IMR-90 (cell line): ENCODE measurements at regions not wholly inside any gene's neighbourhood (a gene's known extent, or its start where the extent isn't known, plus 50 kb on each side); places are given as distances from the start of the nearest gene placed in this dataset.

ENCODE experiments used
- ATAC-seq: fragments of 200-7000 bp; cut with Tn5 transposase; 2 replicates; pipeline ENCODE4 v1.9.1; 2020; ENCODE audit warnings: low read depth, mild to moderate bottlenecking, moderate library complexity
- BruUV-seq: library from RNA; stranded (reverse); fragments of 400-500 nt; replicated peaks from 2 replicates; lab custom pipeline; 2021; lab: Mats Ljungman, UMichigan
- CTCF ChIA-PET: fragments of 300-600 bp; formaldehyde crosslinking; extraction: SDS; loops from one replicate; lab custom pipeline; 2021; ENCODE audit warnings: antibody characterized with exemption; lab: Yijun Ruan, JAX
- POLR2A ChIA-PET: fragments of 300-600 bp; sonication (Branson Sonifier 250); formaldehyde crosslinking; loops from one replicate; lab custom pipeline; 2022; ENCODE audit warnings: antibody characterized with exemption; ENCODE audit not compliant: unreplicated experiment; lab: Charles Lee
- DNase-seq: peaks from one replicate; pipeline ENCODE4 v3.0.0; 2013
- H2AFZ ChIP-seq: replicated peaks from 2 replicates; pipeline ENCODE3; 2013; ENCODE audit warnings: low read length, mild to moderate bottlenecking; ENCODE audit not compliant: poor library complexity
- H2AK5ac ChIP-seq: 2 replicates; pipeline ENCODE4 v1.6.1; 2013; ENCODE audit warnings: low read depth, low read length, inconsistent platforms
- H2AK9ac ChIP-seq: replicated peaks from 2 replicates; pipeline ENCODE3; 2013; ENCODE audit warnings: mild to moderate bottlenecking, low read depth, low read length, moderate library complexity; ENCODE audit not compliant: poor library complexity
- H2BK120ac ChIP-seq: 2 replicates; pipeline ENCODE4 v1.6.1; 2013; ENCODE audit warnings: low read depth, low read length, inconsistent platforms
- H2BK15ac ChIP-seq: 3 replicates; pipeline ENCODE4 v1.6.1; 2013; ENCODE audit warnings: low read depth, low read length, inconsistent platforms
- H2BK20ac ChIP-seq: 2 replicates; pipeline ENCODE4 v1.6.1; 2013; ENCODE audit warnings: low read depth, mild to moderate bottlenecking, inconsistent platforms, low read length, moderate library complexity
- H2BK5ac ChIP-seq: 2 replicates; pipeline ENCODE4 v1.6.1; 2013; ENCODE audit warnings: mild to moderate bottlenecking, low read depth, low read length, inconsistent platforms; ENCODE audit not compliant: poor library complexity, severe bottlenecking
- H3K14ac ChIP-seq: replicated peaks from 2 replicates; pipeline ENCODE4 v1.6.1; 2013; ENCODE audit warnings: low read depth, low read length, inconsistent platforms
- H3K18ac ChIP-seq: 2 replicates; pipeline ENCODE4 v1.6.1; 2013; ENCODE audit warnings: low read depth, low read length, control low read depth
- H3K23ac ChIP-seq: 2 replicates; pipeline ENCODE4 v1.6.1; 2013; ENCODE audit warnings: low read depth, low read length, inconsistent platforms
- H3K27ac ChIP-seq: 2 replicates; pipeline ENCODE4 v1.5.1; 2013; ENCODE audit warnings: mild to moderate bottlenecking, control low read depth, low read length; ENCODE audit not compliant: insufficient read depth
- H3K27me3 ChIP-seq: 2 replicates; pipeline ENCODE4 v1.6.1; 2013; ENCODE audit warnings: low read length; ENCODE audit not compliant: control insufficient read depth, insufficient read depth
- H3K36me3 ChIP-seq: 2 replicates; pipeline ENCODE4 v1.6.1; 2013; ENCODE audit warnings: low read length, mixed read lengths; ENCODE audit not compliant: control insufficient read depth, insufficient read depth
- H3K4ac ChIP-seq: 2 replicates; pipeline ENCODE4 v1.6.1; 2013; ENCODE audit warnings: low read depth, low read length, inconsistent platforms
- H3K4me1 ChIP-seq: 2 replicates; pipeline ENCODE4 v1.6.1; 2013; ENCODE audit warnings: low read length, mixed read lengths; ENCODE audit not compliant: control insufficient read depth, insufficient read depth
- H3K4me2 ChIP-seq: 2 replicates; pipeline ENCODE4 v1.6.1; 2013; ENCODE audit warnings: low read depth, mild to moderate bottlenecking, control low read depth, low read length, moderate library complexity
- H3K4me3 ChIP-seq: 2 replicates; pipeline ENCODE4 v1.5.1; 2013; ENCODE audit warnings: low read depth, mild to moderate bottlenecking, control low read depth, low read length, moderate library complexity; ENCODE audit not compliant: insufficient read depth
- H3K56ac ChIP-seq: 2 replicates; pipeline ENCODE4 v1.6.1; 2013; ENCODE audit warnings: low read length, inconsistent platforms; ENCODE audit not compliant: insufficient read depth; ENCODE audit errors: extremely low read depth
- H3K79me1 ChIP-seq, 2 experiments: 2 replicates each; pipeline ENCODE4 v1.6.1; 2013; ENCODE audit warnings: low read length in 2 of 2, inconsistent platforms in 1 of 2, low read depth in 1 of 2
- H3K9ac ChIP-seq: 2 replicates; pipeline ENCODE4 v1.6.1; 2013; ENCODE audit warnings: low read depth, low read length, control low read depth
- H3K9me1 ChIP-seq: 2 replicates; pipeline ENCODE4 v1.6.1; 2013; ENCODE audit warnings: low read length, inconsistent platforms; ENCODE audit not compliant: insufficient read depth
- H3K9me3 ChIP-seq: 2 replicates; pipeline ENCODE4 v1.6.1; 2013; ENCODE audit warnings: low read length; ENCODE audit not compliant: control insufficient read depth, insufficient read depth
- H4K20me1 ChIP-seq: 2 replicates; pipeline ENCODE4 v1.6.1; 2013; ENCODE audit warnings: low read length, inconsistent platforms; ENCODE audit not compliant: insufficient read depth
- H4K5ac ChIP-seq: 2 replicates; pipeline ENCODE4 v1.6.1; 2013; ENCODE audit warnings: mild to moderate bottlenecking, low read depth, low read length, control low read depth
- H4K8ac ChIP-seq, 2 experiments: 2 replicates each; pipeline ENCODE4 v1.6.1; 2013; ENCODE audit warnings: low read depth in 2 of 2, low read length in 2 of 2, control low read depth in 1 of 2, inconsistent platforms in 1 of 2
- H4K91ac ChIP-seq: 2 replicates; pipeline ENCODE4 v1.6.1; 2013; ENCODE audit warnings: low read depth, low read length, inconsistent platforms; ENCODE audit not compliant: insufficient read depth
- BHLHE40 ChIP-seq: fragments of 150-350 bp; IDR thresholded peaks from 2 replicates; pipeline ENCODE4 v1.6.1; 2016; ENCODE audit warnings: mild to moderate bottlenecking, low read depth, low read length
- RFX5 ChIP-seq: IDR thresholded peaks from 2 replicates; pipeline ENCODE4 v1.8.0; 2012; ENCODE audit warnings: low read depth, mild to moderate bottlenecking, low read length, moderate library complexity
- WGBS, 2 experiments: methylation state at CpG; one replicate each; pipeline versions ENCODE4 v1.1.5 to v1.1.7; 2013; ENCODE audit warnings: missing lambda C conversion rate in 2 of 2; ENCODE audit not compliant: insufficient read length in 1 of 2; ENCODE audit errors: extremely low coverage in 2 of 2; 5-methylcytosine and 5-hydroxymethylcytosine counted together
- dilution Hi-C: fragments of 300-500 bp; cut with HindIII; formaldehyde crosslinking; loops from one replicate; pipeline ENCODE4 v1.14.3; 2018; ENCODE audit warnings: low sequenced_read_pairs; ENCODE audit not compliant: unreplicated experiment
- in situ Hi-C: fragments of 300-500 bp; cut with MboI; formaldehyde crosslinking; loops from 3 replicates; pipeline ENCODE4 v1.14.3; 2019; ENCODE audit warnings: low sequenced_read_pairs, inconsistent platforms, mixed read lengths
- intact Hi-C: fragments of 100-400 bp; cut with micrococcal nuclease; formaldehyde crosslinking; loops from 2 replicates; pipeline ENCODE4 v1.10.0; 2022
- TF ChIP-seq, protein P1 (sequence below): conservative IDR thresholded peaks from 2 replicates; pipeline ENCODE4 v1.5.1; 2012; ENCODE audit warnings: mild to moderate bottlenecking, low read depth, low read length, improper control_type of control experiment
- TF ChIP-seq, protein P2 (sequence below): fragments of 150-350 bp; IDR thresholded peaks from 2 replicates; pipeline ENCODE4 v1.6.1; 2017; ENCODE audit warnings: mild to moderate bottlenecking, antibody characterized with exemption, low read length, low read depth

DNA sequence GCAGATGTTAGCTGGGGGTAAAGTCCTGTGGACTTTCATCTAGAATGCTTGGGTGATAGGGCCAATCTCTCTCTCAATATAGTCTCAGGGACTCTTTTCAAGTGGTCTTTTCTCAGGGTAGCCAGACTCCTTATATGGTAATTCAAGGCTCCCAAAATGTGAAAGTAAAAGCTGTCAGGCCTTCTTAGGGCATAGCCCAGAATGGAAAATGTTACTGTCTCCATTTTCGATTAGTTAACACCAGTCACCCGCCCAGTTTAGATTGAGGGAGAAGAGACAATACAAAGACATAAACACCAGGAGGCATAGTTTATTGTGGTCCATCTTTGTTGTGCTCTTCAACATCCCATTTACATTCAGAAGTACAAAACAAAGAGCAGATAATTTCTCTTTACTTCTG lies 295.8 kb downstream of the EPHA7 start:
- H3K56ac ChIP-seq, result no peak overlapping the region
- no peak overlapping the region for H2BK15ac ChIP-seq
- ChIA-PET CTCF (no interaction called here), POLR2A (no interaction called here)
- no peak overlapping the region for H3K27ac ChIP-seq
- no peak overlapping the region for H3K4me3 ChIP-seq
- no peaks in the 10 kb centered on the region for H3K36me3 ChIP-seq
- no peak for DNase-seq
- no peak overlapping the region for H2AK5ac ChIP-seq
- BruUV-seq, result no TSS peak
- in situ Hi-C loops, result no loop called here
- H3K79me1 ChIP-seq, result no peaks in the 10 kb centered on the region
- no peak for ATAC-seq
- H3K14ac ChIP-seq, result no peak overlapping the region
- no CpG with 5 or more reads among the region's 2 CpGs for WGBS, 2 experiments
- no peak overlapping the region for H4K5ac ChIP-seq
- no peak overlapping the region for H3K9ac ChIP-seq
- no peaks in the 10 kb centered on the region for H3K27me3 ChIP-seq
- H3K4ac ChIP-seq, result no peak overlapping the region
- H3K9me3 ChIP-seq, result no peaks in the 10 kb centered on the region
- intact Hi-C loops, result no loop called here
- H2AK9ac ChIP-seq, result no peak overlapping the region
- no peak overlapping the region for H2AFZ ChIP-seq
- H2BK5ac ChIP-seq, result no peak overlapping the region
- H2BK120ac ChIP-seq, result no peak overlapping the region
- no peak overlapping the region for H2BK20ac ChIP-seq
- no peak overlapping the region for H4K8ac ChIP-seq
- H3K9me1 ChIP-seq, result no peaks in the 10 kb centered on the region
- TF ChIP-seq, protein P1, sequence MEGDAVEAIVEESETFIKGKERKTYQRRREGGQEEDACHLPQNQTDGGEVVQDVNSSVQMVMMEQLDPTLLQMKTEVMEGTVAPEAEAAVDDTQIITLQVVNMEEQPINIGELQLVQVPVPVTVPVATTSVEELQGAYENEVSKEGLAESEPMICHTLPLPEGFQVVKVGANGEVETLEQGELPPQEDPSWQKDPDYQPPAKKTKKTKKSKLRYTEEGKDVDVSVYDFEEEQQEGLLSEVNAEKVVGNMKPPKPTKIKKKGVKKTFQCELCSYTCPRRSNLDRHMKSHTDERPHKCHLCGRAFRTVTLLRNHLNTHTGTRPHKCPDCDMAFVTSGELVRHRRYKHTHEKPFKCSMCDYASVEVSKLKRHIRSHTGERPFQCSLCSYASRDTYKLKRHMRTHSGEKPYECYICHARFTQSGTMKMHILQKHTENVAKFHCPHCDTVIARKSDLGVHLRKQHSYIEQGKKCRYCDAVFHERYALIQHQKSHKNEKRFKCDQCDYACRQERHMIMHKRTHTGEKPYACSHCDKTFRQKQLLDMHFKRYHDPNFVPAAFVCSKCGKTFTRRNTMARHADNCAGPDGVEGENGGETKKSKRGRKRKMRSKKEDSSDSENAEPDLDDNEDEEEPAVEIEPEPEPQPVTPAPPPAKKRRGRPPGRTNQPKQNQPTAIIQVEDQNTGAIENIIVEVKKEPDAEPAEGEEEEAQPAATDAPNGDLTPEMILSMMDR, result no peak
- TF ChIP-seq BHLHE40, result no peak
- TF ChIP-seq, protein P2, sequence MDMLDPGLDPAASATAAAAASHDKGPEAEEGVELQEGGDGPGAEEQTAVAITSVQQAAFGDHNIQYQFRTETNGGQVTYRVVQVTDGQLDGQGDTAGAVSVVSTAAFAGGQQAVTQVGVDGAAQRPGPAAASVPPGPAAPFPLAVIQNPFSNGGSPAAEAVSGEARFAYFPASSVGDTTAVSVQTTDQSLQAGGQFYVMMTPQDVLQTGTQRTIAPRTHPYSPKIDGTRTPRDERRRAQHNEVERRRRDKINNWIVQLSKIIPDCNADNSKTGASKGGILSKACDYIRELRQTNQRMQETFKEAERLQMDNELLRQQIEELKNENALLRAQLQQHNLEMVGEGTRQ, result no peak
- TF ChIP-seq RFX5, result no peak
- no peak overlapping the region for H3K4me2 ChIP-seq
- no peak overlapping the region for H3K18ac ChIP-seq
- no peak overlapping the region for H4K91ac ChIP-seq
- H3K23ac ChIP-seq, result no peak overlapping the region
- no peaks in the 10 kb centered on the region for H4K20me1 ChIP-seq
- H3K4me1 ChIP-seq, result no peaks in the 10 kb centered on the region
- dilution Hi-C loops, result no loop called here
